HL-60 (cell line): ENCODE measurements at regions not wholly inside any gene's neighbourhood (a gene's known extent, or its start where the extent isn't known, plus 50 kb on each side); places are given as distances from the start of the nearest gene placed in this dataset.

Source experiments
- CTCF ChIP-seq: IDR thresholded peaks from one replicate; pipeline ENCODE4 v1.5.1; 2011; ENCODE audit warnings: low read length, control low read depth, inconsistent platforms; ENCODE audit not compliant: insufficient read depth
- POLR2AphosphoS5 ChIP-seq: IDR thresholded peaks from 2 replicates; pipeline ENCODE4 v1.6.1; 2012; ENCODE audit warnings: low read depth

- TF ChIP-seq CTCF = no peak
- no peak for TF ChIP-seq POLR2AphosphoS5
Observed at GRCh38 chr9:28801144-28801799, 1228.0 kb upstream of the C9orf72 start.
